ENCODE measurements at regions not wholly inside any gene's neighbourhood (a gene's known extent, or its start where the extent isn't known, plus 50 kb on each side); places are given as distances from the start of the nearest gene placed in this dataset.
A peak's percentile ranks its signal among the peaks of the same experiment; 100 is the strongest.

- TF ChIP-seq RCOR1 (IDR thresholded peaks at IDR 0.05; ENCODE audit: low read length) = no peak
- TF ChIP-seq POLR2AphosphoS5 (IDR thresholded peaks at IDR 0.05; ENCODE audit: low read depth, low read length) = no peak
- TF ChIP-seq PBX3 (IDR thresholded peaks at IDR 0.05) = no peak
- no peak for TF ChIP-seq JUND (IDR thresholded peaks at IDR 0.05)
- TF ChIP-seq USF1 (IDR thresholded peaks at IDR 0.05; ENCODE audit: borderline replicate concordance, low read depth) = no peak
- no peak for TF ChIP-seq SMC3 (IDR thresholded peaks at IDR 0.05; ENCODE audit: low read depth, low read length)
- no peak for TF ChIP-seq EP300 (IDR thresholded peaks at IDR 0.05; ENCODE audit: borderline replicate concordance in 1 of 2, low read depth in 1 of 2, low read length in 1 of 2)
- TF ChIP-seq CHD2 (IDR thresholded peaks at IDR 0.05; ENCODE audit: low read length, partially characterized antibody) = no peak
- TF ChIP-seq GABPA (IDR thresholded peaks at IDR 0.05; ENCODE audit: low read depth) = no peak
Measured at GRCh38 chr18:72636611-72637010, 92.5 kb upstream of the CBLN2 start (continued).

GRCh38 chr18:72634500-72634899, 90.4 kb upstream of the CBLN2 start:
- POLR2A ChIA-PET = no interaction called here
- Histone ChIP-seq H3K9me3 (no peaks in the 10 kb centered on the region; the same call in 1 of the 2 replicates), H3K27ac (ENCODE audit: low read depth in 2 of 2, low read length in 1 of 2) (no peak overlapping the region)

GRCh38 chr18:72630991-72631390, 86.8 kb upstream of the CBLN2 start:
- H3K36me3 ChIP-seq (replicated peaks in 1 of 2; ENCODE audit: control insufficient read depth in 1 of 2, insufficient read depth in 2 of 2, low read length in 1 of 2) = no peaks in the 10 kb centered on the region
- POLR2A ChIA-PET = no interaction called here
- H3K9ac ChIP-seq = no peak overlapping the region
- H3F3A ChIP-seq (replicated peaks; ENCODE audit: insufficient read depth) = no peaks in the 10 kb centered on the region
- H3K9me2 ChIP-seq = no peaks in the 10 kb centered on the region
- no peaks in the 10 kb centered on the region for H3K79me2 ChIP-seq (ENCODE audit: insufficient read depth)
- H3K27ac ChIP-seq (ENCODE audit: low read depth in 2 of 2, low read length in 1 of 2) = no peak overlapping the region
- CTCF ChIA-PET = no interaction called here
- H3K4me2 ChIP-seq = no peak overlapping the region
- no peak for DNase-seq
- H3K4me3 ChIP-seq (ENCODE audit: low read depth in 2 of 2, low read length in 1 of 2) = no peak overlapping the region
- H4K20me1 ChIP-seq (ENCODE audit: insufficient read depth) = no peaks in the 10 kb centered on the region
- H3K4me1 ChIP-seq (ENCODE audit: control insufficient read depth in 1 of 2, insufficient read depth in 2 of 2, low read depth in 1 of 2, low read length in 1 of 2) = no peaks in the 10 kb centered on the region
- no peaks in the 10 kb centered on the region; the same call in 1 of the 2 replicates for H3K9me3 ChIP-seq
- H2AFZ ChIP-seq (ENCODE audit: low read depth) = no peak overlapping the region
- H3K27me3 ChIP-seq (ENCODE audit: insufficient read depth) = no peaks in the 10 kb centered on the region
- TF ChIP-seq RXRA (IDR thresholded peaks at IDR 0.05; ENCODE audit: borderline replicate concordance, low read depth) (no peak), SIN3A (IDR thresholded peaks at IDR 0.05; ENCODE audit: borderline replicate concordance, low read depth, low read length) (no peak), REST (IDR thresholded peaks at IDR 0.05; ENCODE audit: low read depth, low read length) (no peak), CTCF (IDR thresholded peaks at IDR 0.05) (no peak), JUND (IDR thresholded peaks at IDR 0.05) (no peak), FOXJ3 (CRISPR knock-in tag; IDR thresholded peaks at IDR 0.05) (no peak)
- 39% methylated on average over 5 of the region's 5 CpGs for WGBS (ENCODE audit: low lambda C conversion rate)

More at GRCh38 chr18:72634500-72634899, 90.4 kb upstream of the CBLN2 start:
- Histone ChIP-seq H2AFZ (ENCODE audit: low read depth) (no peak overlapping the region), H3K9me2 (no peaks in the 10 kb centered on the region), H3K4me1 (ENCODE audit: control insufficient read depth in 1 of 2, insufficient read depth in 2 of 2, low read depth in 1 of 2, low read length in 1 of 2) (no peaks in the 10 kb centered on the region), H3K79me2 (ENCODE audit: insufficient read depth) (no peaks in the 10 kb centered on the region), H3K27me3 (ENCODE audit: insufficient read depth) (no peaks in the 10 kb centered on the region), H4K20me1 (ENCODE audit: insufficient read depth) (no peaks in the 10 kb centered on the region), H3K9ac (no peak overlapping the region), H3K4me2 (no peak overlapping the region), H3K4me3 (ENCODE audit: low read depth in 2 of 2, low read length in 1 of 2) (no peak overlapping the region), H3F3A (replicated peaks; ENCODE audit: insufficient read depth) (no peaks in the 10 kb centered on the region), H3K36me3 (replicated peaks in 1 of 2; ENCODE audit: control insufficient read depth in 1 of 2, insufficient read depth in 2 of 2, low read length in 1 of 2) (no peaks in the 10 kb centered on the region)
- no peak for DNase-seq
- no peak for TF ChIP-seq TEAD4 (IDR thresholded peaks at IDR 0.05; ENCODE audit: borderline replicate concordance, insufficient read depth)
- peak; percentile 29; the same call in 1 of the 2 replicates for TF ChIP-seq RAD21 (IDR thresholded peaks at IDR 0.05; ENCODE audit: low read length)
- CTCF ChIA-PET = no interaction called here
- WGBS (ENCODE audit: low lambda C conversion rate) = 16% methylated on average over 2 of the region's 2 CpGs

All from SK-N-SH (cell line).